A549 (cell line): ENCODE measurements at regions not wholly inside any gene's neighbourhood (a gene's known extent, or its start where the extent isn't known, plus 50 kb on each side); places are given as distances from the start of the nearest gene placed in this dataset.

ENCODE experiments used
- TF ChIP-seq, protein P1 (sequence below): fragments of 200-600 bp; sonication (generic); IDR thresholded peaks from 2 replicates; pipeline ENCODE4 v1.6.1; 2016; ENCODE audit warnings: antibody characterized with exemption, mild to moderate bottlenecking, moderate library complexity
- TF ChIP-seq, protein P2 (sequence below): fragments of >200 bp; sonication (Bioruptor Twin); formaldehyde crosslinking; IDR thresholded peaks from 3 replicates; pipeline ENCODE4 v1.5.1; 2016

DNA sequence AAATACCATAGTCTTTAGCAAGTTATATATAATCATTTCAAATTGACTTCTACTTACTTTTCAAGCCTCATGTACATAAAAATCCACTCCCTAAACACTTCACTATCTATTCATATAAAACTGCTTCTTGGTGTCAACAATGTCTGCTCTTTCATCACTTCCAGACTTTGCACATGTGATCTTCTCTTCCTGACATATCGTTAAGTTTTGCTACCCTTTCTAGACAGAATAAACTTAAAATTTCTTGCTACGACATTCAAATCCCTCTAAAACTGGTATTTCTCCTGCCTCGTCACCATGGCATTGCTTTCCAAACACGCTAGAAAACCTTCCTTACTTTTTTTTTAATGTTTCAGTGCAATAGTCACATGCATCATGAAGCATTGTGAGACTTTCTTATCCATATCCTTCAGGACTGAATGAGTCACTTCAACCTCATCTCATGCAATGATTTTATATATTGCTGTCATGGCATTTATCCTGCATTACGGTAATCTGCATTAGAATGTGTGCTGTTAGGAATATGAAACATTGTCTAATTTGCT, 122.8 kb downstream of the GMNC start:
- TF ChIP-seq, protein P1, sequence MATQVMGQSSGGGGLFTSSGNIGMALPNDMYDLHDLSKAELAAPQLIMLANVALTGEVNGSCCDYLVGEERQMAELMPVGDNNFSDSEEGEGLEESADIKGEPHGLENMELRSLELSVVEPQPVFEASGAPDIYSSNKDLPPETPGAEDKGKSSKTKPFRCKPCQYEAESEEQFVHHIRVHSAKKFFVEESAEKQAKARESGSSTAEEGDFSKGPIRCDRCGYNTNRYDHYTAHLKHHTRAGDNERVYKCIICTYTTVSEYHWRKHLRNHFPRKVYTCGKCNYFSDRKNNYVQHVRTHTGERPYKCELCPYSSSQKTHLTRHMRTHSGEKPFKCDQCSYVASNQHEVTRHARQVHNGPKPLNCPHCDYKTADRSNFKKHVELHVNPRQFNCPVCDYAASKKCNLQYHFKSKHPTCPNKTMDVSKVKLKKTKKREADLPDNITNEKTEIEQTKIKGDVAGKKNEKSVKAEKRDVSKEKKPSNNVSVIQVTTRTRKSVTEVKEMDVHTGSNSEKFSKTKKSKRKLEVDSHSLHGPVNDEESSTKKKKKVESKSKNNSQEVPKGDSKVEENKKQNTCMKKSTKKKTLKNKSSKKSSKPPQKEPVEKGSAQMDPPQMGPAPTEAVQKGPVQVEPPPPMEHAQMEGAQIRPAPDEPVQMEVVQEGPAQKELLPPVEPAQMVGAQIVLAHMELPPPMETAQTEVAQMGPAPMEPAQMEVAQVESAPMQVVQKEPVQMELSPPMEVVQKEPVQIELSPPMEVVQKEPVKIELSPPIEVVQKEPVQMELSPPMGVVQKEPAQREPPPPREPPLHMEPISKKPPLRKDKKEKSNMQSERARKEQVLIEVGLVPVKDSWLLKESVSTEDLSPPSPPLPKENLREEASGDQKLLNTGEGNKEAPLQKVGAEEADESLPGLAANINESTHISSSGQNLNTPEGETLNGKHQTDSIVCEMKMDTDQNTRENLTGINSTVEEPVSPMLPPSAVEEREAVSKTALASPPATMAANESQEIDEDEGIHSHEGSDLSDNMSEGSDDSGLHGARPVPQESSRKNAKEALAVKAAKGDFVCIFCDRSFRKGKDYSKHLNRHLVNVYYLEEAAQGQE, result no peak
- TF ChIP-seq, protein P2, sequence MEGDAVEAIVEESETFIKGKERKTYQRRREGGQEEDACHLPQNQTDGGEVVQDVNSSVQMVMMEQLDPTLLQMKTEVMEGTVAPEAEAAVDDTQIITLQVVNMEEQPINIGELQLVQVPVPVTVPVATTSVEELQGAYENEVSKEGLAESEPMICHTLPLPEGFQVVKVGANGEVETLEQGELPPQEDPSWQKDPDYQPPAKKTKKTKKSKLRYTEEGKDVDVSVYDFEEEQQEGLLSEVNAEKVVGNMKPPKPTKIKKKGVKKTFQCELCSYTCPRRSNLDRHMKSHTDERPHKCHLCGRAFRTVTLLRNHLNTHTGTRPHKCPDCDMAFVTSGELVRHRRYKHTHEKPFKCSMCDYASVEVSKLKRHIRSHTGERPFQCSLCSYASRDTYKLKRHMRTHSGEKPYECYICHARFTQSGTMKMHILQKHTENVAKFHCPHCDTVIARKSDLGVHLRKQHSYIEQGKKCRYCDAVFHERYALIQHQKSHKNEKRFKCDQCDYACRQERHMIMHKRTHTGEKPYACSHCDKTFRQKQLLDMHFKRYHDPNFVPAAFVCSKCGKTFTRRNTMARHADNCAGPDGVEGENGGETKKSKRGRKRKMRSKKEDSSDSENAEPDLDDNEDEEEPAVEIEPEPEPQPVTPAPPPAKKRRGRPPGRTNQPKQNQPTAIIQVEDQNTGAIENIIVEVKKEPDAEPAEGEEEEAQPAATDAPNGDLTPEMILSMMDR, result no peak
